ENCODE measurements at regions not wholly inside any gene's neighbourhood (a gene's known extent, or its start where the extent isn't known, plus 50 kb on each side); places are given as distances from the start of the nearest gene placed in this dataset.
A peak's percentile ranks its signal among the peaks of the same experiment; 100 is the strongest.

DNA sequence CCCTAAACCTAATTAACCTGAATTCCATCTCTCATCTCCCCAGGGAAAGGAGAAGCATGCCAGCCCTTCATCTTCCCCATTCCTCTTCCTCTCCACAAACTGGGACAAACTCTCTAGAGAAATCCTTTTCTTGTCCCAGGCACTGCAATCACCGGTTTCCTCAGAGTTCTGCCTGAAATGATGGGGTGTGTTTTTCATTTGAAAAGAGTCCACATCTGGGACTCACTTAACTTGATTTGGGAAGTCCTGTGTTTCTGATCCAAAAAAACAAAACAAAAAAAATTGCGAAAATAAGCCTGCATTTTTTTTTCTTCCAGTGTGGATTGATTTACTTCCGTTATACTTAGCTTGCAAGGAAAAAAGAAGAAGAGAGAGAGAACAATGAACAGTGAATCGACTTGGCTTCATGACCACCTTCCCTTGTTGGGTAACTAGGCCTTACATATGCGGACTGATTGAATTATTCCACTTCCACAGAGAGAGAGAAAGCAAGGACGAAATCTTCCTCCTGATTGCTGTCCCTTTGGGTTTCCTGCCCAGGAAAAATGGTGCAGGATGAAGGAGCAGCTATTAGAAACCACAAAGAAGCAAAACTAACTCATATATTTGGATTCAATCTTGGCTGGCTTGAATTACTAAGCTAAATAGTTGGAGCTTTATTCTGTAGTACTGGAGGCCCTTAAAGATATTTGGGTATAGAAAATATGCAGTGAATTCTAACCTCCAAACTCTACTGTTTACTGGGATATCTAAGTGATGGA, 506.2 kb upstream of the TBX3 start:
- no peak overlapping the region for H3K9ac ChIP-seq (replicated peaks in 1 of 4; ENCODE audit: extremely low read depth in 1 of 4, low read depth in 3 of 4, low read length in 3 of 4)
- H3K4me3 ChIP-seq (ENCODE audit: extremely low read depth in 1 of 4, insufficient read depth in 2 of 4, low read depth in 3 of 4, low read length in 4 of 4), result no peak overlapping the region
- no peaks in the 10 kb centered on the region for H3K36me3 ChIP-seq (ENCODE audit: control insufficient read depth in 2 of 4, insufficient read depth in 4 of 4, low read length in 3 of 4)
- H3K4me1 ChIP-seq (replicated peaks in 1 of 4; ENCODE audit: control insufficient read depth in 3 of 4, insufficient read depth in 4 of 4, low read length in 3 of 4), result peaks cover 0 to 1% (median 0%) of the 10 kb centered on the region in 4 experiments; a peak in 1 of 7 replicates
- POLR2A ChIA-PET (ENCODE audit: partially characterized antibody), result no interaction called here
- no peak overlapping the region for H4K5ac ChIP-seq (ENCODE audit: insufficient read length, low read depth, low read length)
- FAIRE-seq (no peak), DNase-seq (ENCODE audit: low read depth in 1 of 2, low spot score in 2 of 2) (no peak)
- H2BK5ac ChIP-seq (ENCODE audit: low read depth, low read length), result no peak overlapping the region
- H3K27ac ChIP-seq (ENCODE audit: low read depth, low read length), result no peak overlapping the region
- H3K23me2 ChIP-seq (ENCODE audit: low read depth, low read length), result no peaks in the 10 kb centered on the region
- no peak overlapping the region for H2BK20ac ChIP-seq (ENCODE audit: low read length)
- no peak overlapping the region for H4K8ac ChIP-seq (ENCODE audit: extremely low read depth, insufficient read depth, low read length)
- H3K4ac ChIP-seq (replicated peaks; ENCODE audit: insufficient read length, low read depth, low read length), result no peak overlapping the region
- no peak overlapping the region for H3K4me2 ChIP-seq (ENCODE audit: insufficient read depth in 1 of 2, low read depth in 2 of 2, low read length in 2 of 2)
- H2BK15ac ChIP-seq (ENCODE audit: low read length), result no peak overlapping the region
- H3K79me2 ChIP-seq (ENCODE audit: control insufficient read depth in 1 of 2, insufficient read depth in 2 of 2, low read length in 2 of 2), result no peaks in the 10 kb centered on the region
- H2BK120ac ChIP-seq (replicated peaks; ENCODE audit: low read depth, low read length), result no peak overlapping the region
- H2BK12ac ChIP-seq (ENCODE audit: low read depth, low read length), result no peak overlapping the region
- H3K79me1 ChIP-seq (ENCODE audit: low read depth, low read length), result no peaks in the 10 kb centered on the region
- peak overlapping the region; percentile 83; the same call in 1 of the 2 replicates for H2AFZ ChIP-seq (ENCODE audit: low read length)
- TF ChIP-seq SP4 (IDR thresholded peaks at IDR 0.05; ENCODE audit: low read length) (no peak), TEAD4 (IDR thresholded peaks at IDR 0.05; ENCODE audit: low read depth, low read length) (no peak), FOSL1 (IDR thresholded peaks at IDR 0.05; ENCODE audit: insufficient read depth, low read depth, low read length) (no peak)
- H3K18ac ChIP-seq (ENCODE audit: extremely low read depth, low read length), result no peak overlapping the region
- H4K20me1 ChIP-seq (replicated peaks in 1 of 2; ENCODE audit: control insufficient read depth in 1 of 2, insufficient read depth in 2 of 2, low read length in 2 of 2), result no peaks in the 10 kb centered on the region
- H2AK5ac ChIP-seq (ENCODE audit: low read depth, low read length), result no peak overlapping the region
- CTCF ChIA-PET (ENCODE audit: partially characterized antibody), result interaction anchor here (0.7 kb wide), 1 partner anchor 172 kb away, joined by 4 read pairs; no protein-coding TSS in a partner anchor
- 83% methylated on average over 5 of the region's 6 CpGs; no CpG with 5 or more reads in 1 of the 2 experiments for WGBS, 2 experiments (ENCODE audit: extremely low coverage in 1 of 2, insufficient coverage in 1 of 2, insufficient read length in 1 of 2, insufficient replicate concordance in 2 of 2, low coverage in 1 of 2, low lambda C conversion rate in 2 of 2, missing lambda C conversion rate in 1 of 2)
- H3K27me3 ChIP-seq (replicated peaks in 1 of 4; ENCODE audit: control insufficient read depth in 3 of 4, extremely low read depth in 1 of 4, insufficient read depth in 3 of 4, low read length in 3 of 4), result no peaks in the 10 kb centered on the region
- H3K23ac ChIP-seq (ENCODE audit: insufficient read length), result no peak overlapping the region
- H3K56ac ChIP-seq (replicated peaks; ENCODE audit: insufficient read length, low read depth, low read length), result no peak overlapping the region
- H3K9me3 ChIP-seq (ENCODE audit: insufficient read depth in 2 of 2, low read depth in 1 of 2, low read length in 1 of 2), result peaks cover 0 to 2% of the 10 kb centered on the region in 2 experiments; a peak in 1 of 4 replicates
- H3K14ac ChIP-seq (ENCODE audit: insufficient read length), result no peak overlapping the region
- H4K91ac ChIP-seq (replicated peaks; ENCODE audit: insufficient read length, low read length), result no peak overlapping the region

Data from H1 (cell line).